ENCODE measurements at regions not wholly inside any gene's neighbourhood (a gene's known extent, or its start where the extent isn't known, plus 50 kb on each side); places are given as distances from the start of the nearest gene placed in this dataset.

DNA sequence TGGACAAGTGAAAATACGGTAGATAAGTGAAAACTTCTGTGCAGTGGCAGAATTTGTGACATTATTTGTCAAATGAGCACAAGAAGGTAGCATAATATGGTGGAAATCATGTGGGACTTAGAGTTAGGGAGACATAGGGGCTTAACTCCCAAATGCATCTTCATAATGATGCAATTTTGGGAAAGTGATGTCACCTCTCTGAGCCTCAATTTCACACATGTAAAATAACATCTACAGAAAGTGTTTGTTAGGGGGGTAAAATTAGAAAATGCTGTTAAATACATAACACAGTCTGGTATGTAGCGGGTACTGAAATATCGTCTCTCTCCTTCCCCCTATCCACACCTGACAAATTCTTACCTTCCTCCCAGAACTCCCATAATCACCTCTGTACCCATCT is 52.9 kb upstream of the CAPN7 start:
- no peaks in the 10 kb centered on the region for H3K4me1 Mint-ChIP-seq
- Histone ChIP-seq H3K9ac (ENCODE audit: insufficient read depth, low read length, poor library complexity, severe bottlenecking) (no peak overlapping the region), H3K27me3 (ENCODE audit: control insufficient read depth in 2 of 2, insufficient read depth in 2 of 2, low read length in 2 of 2) (peaks cover 27 to 39% of the 10 kb centered on the region in 2 donors), H3K9me3 (replicated peaks in 1 of 2; ENCODE audit: control insufficient read depth in 1 of 2, insufficient read depth in 1 of 2, low read length in 2 of 2) (peaks cover 3 to 5% of the 10 kb centered on the region in 2 donors), H3K79me2 (ENCODE audit: insufficient read depth, low read length) (no peaks in the 10 kb centered on the region), H4K20me1 (ENCODE audit: insufficient read depth, low read length) (no peaks in the 10 kb centered on the region), H3K36me3 (replicated peaks in 1 of 2; ENCODE audit: control insufficient read depth in 1 of 2, insufficient read depth in 2 of 2, low read length in 2 of 2) (no peaks in the 10 kb centered on the region), H3K4me1 (ENCODE audit: control insufficient read depth in 1 of 2, insufficient read depth in 2 of 2, low read length in 2 of 2) (no peaks in the 10 kb centered on the region), H3K4me3 (replicated peaks in 1 of 3; ENCODE audit: low read depth in 2 of 3, low read length in 3 of 3) (no peak overlapping the region), H3K4me2 (replicated peaks; ENCODE audit: extremely low read depth, low read length, poor library complexity, severe bottlenecking) (no peak overlapping the region), H3K27ac (ENCODE audit: low read depth in 1 of 2, low read length in 2 of 2) (no peak overlapping the region), H2AFZ (ENCODE audit: insufficient read depth, low read depth, low read length, poor library complexity, severe bottlenecking) (no peak overlapping the region)
- H3K27ac Mint-ChIP-seq, result no peak overlapping the region
- H3K27me3 Mint-ChIP-seq (ENCODE audit: low read depth in 3 of 3), result peaks cover 17 to 27% (median 23%) of the 10 kb centered on the region in 3 donors
- H3K9me3 Mint-ChIP-seq, result peaks cover 5 to 6% (median 5%) of the 10 kb centered on the region in 7 donors
- intact Hi-C loops (cut with micrococcal nuclease), result no loop called here
- TF ChIP-seq CTCF (IDR thresholded peaks at IDR 0.05), result no peak
- 100% methylated on average over 1 of the region's 3 CpGs for WGBS (ENCODE audit: insufficient coverage)
- no peak overlapping the region for H3K4me3 Mint-ChIP-seq
- DNase-seq, result no peak
- H3K36me3 Mint-ChIP-seq, result no peaks in the 10 kb centered on the region

DNA sequence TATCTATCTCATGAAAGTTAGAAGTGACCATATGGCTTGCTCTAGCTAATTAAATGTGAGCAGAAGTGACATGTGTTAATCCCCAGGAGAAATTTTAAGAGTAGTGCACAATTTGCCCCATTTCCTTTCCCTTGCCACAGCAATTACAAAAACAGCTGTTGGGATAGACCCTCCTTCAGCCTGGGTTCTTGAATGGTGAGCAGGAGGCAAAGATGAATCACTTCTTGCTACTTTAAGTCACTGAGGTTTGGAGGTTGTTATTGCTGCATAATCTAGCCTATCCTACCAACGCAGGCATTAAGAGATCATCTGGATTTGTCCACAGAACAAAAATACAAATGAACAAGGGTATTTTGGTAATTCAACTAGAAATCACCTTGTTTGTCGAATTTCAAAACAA is 51.7 kb upstream of the CAPN7 start:
- no peak for DNase-seq
- Histone ChIP-seq H3K4me2 (replicated peaks; ENCODE audit: extremely low read depth, low read length, poor library complexity, severe bottlenecking) (no peak overlapping the region), H3K27ac (ENCODE audit: low read depth in 1 of 2, low read length in 2 of 2) (no peak overlapping the region), H2AFZ (ENCODE audit: insufficient read depth, low read depth, low read length, poor library complexity, severe bottlenecking) (no peak overlapping the region), H3K9ac (ENCODE audit: insufficient read depth, low read length, poor library complexity, severe bottlenecking) (no peak overlapping the region), H3K36me3 (replicated peaks in 1 of 2; ENCODE audit: control insufficient read depth in 1 of 2, insufficient read depth in 2 of 2, low read length in 2 of 2) (no peaks in the 10 kb centered on the region), H3K9me3 (replicated peaks in 1 of 2; ENCODE audit: control insufficient read depth in 1 of 2, insufficient read depth in 1 of 2, low read length in 2 of 2) (peaks cover 3 to 5% of the 10 kb centered on the region in 2 donors), H3K79me2 (ENCODE audit: insufficient read depth, low read length) (no peaks in the 10 kb centered on the region), H3K27me3 (ENCODE audit: control insufficient read depth in 2 of 2, insufficient read depth in 2 of 2, low read length in 2 of 2) (peaks cover 27 to 39% of the 10 kb centered on the region in 2 donors), H3K4me3 (replicated peaks in 1 of 3; ENCODE audit: low read depth in 2 of 3, low read length in 3 of 3) (no peak overlapping the region), H3K4me1 (ENCODE audit: control insufficient read depth in 1 of 2, insufficient read depth in 2 of 2, low read length in 2 of 2) (no peaks in the 10 kb centered on the region), H4K20me1 (ENCODE audit: insufficient read depth, low read length) (no peaks in the 10 kb centered on the region)
- H3K27ac Mint-ChIP-seq, result no peak overlapping the region
- no peak overlapping the region for H3K4me3 Mint-ChIP-seq
- no CpG with 5 or more reads among the region's 2 CpGs for WGBS (ENCODE audit: insufficient coverage)
- H3K4me1 Mint-ChIP-seq, result no peaks in the 10 kb centered on the region
- no peaks in the 10 kb centered on the region for H3K36me3 Mint-ChIP-seq
- no peak for TF ChIP-seq CTCF (IDR thresholded peaks at IDR 0.05)
- peaks cover 5 to 6% (median 5%) of the 10 kb centered on the region in 7 donors for H3K9me3 Mint-ChIP-seq
- peaks cover 17 to 27% (median 23%) of the 10 kb centered on the region in 3 donors for H3K27me3 Mint-ChIP-seq (ENCODE audit: low read depth in 3 of 3)
- intact Hi-C loops (cut with micrococcal nuclease), result no loop called here
